CD4-positive, CD25-positive, alpha-beta regulatory T cell (primary cell): ENCODE measurements at regions not wholly inside any gene's neighbourhood (a gene's known extent, or its start where the extent isn't known, plus 50 kb on each side); places are given as distances from the start of the nearest gene placed in this dataset.

Source experiments
- ATAC-seq, 2 donors: fragments of 150-1000 bp; cut with Tn5 transposase; one replicate each; pipeline ENCODE4 v1.10.0; 2021; ENCODE audit warnings: low read depth in 2 of 2, moderate number of reproducible peaks in 2 of 2, moderate library complexity in 1 of 2
- DNase-seq, 3 donors: peaks; one replicate each; pipeline versions ENCODE4 v3.0.0 to v3.0.0-alpha.2; 2012 to 2022; ENCODE audit warnings: mixed read lengths in 1 of 3
- H3K27ac ChIP-seq: one replicate; pipeline ENCODE4 v1.7.0; 2013; ENCODE audit warnings: mild to moderate bottlenecking, low read length; ENCODE audit not compliant: insufficient read depth, poor library complexity, severe bottlenecking
- H3K27me3 ChIP-seq: one replicate; pipeline ENCODE4 v1.7.0; 2013; ENCODE audit warnings: low read length; ENCODE audit not compliant: control insufficient read depth, insufficient read depth
- H3K36me3 ChIP-seq: one replicate; pipeline ENCODE4 v1.7.0; 2013; ENCODE audit warnings: mild to moderate bottlenecking, low read length, moderate library complexity; ENCODE audit not compliant: control insufficient read depth, insufficient read depth
- H3K4me1 ChIP-seq: 2 replicates; pipeline ENCODE4 v1.7.0; 2013; ENCODE audit warnings: mild to moderate bottlenecking, low read length; ENCODE audit not compliant: insufficient read depth, control insufficient read depth, poor library complexity, severe bottlenecking
- H3K4me3 ChIP-seq: one replicate; pipeline ENCODE4 v1.7.0; 2013; ENCODE audit warnings: low read depth, mild to moderate bottlenecking, low read length, moderate library complexity
- H3K9me3 ChIP-seq, 2 experiments: 1 replicate in 1 of 2; 2 replicates in 1 of 2; pipeline ENCODE4 v1.7.0; 2013; ENCODE audit warnings: low read length in 2 of 2, mild to moderate bottlenecking in 1 of 2, moderate library complexity in 1 of 2; ENCODE audit not compliant: control insufficient read depth in 2 of 2
- H3K27ac Mint-ChIP-seq, 3 donors: one replicate each; pipeline ENCODE4 v1.8.0; 2020 to 2022; ENCODE audit warnings: mild to moderate bottlenecking in 3 of 3, mixed read lengths in 3 of 3, moderate library complexity in 2 of 3
- H3K27me3 Mint-ChIP-seq: one replicate; pipeline ENCODE4 v1.8.0; 2022; ENCODE audit warnings: mild to moderate bottlenecking, mixed read lengths
- H3K36me3 Mint-ChIP-seq: one replicate; pipeline ENCODE4 v1.8.0; 2020; ENCODE audit warnings: mixed read lengths
- H3K4me1 Mint-ChIP-seq, 4 donors: one replicate each; pipeline ENCODE4 v1.8.0; 2020 to 2022; ENCODE audit warnings: mixed read lengths in 4 of 4, mild to moderate bottlenecking in 1 of 4
- H3K4me3 Mint-ChIP-seq, 4 donors: one replicate each; pipeline ENCODE4 v1.8.0; 2020 to 2022; ENCODE audit warnings: mild to moderate bottlenecking in 4 of 4, mixed read lengths in 4 of 4, moderate library complexity in 3 of 4
- H3K9me3 Mint-ChIP-seq, 7 donors: one replicate each; pipeline ENCODE4 v1.8.0; 2020 to 2022; ENCODE audit warnings: mixed read lengths in 7 of 7, mild to moderate bottlenecking in 3 of 7, moderate library complexity in 2 of 7

DNA sequence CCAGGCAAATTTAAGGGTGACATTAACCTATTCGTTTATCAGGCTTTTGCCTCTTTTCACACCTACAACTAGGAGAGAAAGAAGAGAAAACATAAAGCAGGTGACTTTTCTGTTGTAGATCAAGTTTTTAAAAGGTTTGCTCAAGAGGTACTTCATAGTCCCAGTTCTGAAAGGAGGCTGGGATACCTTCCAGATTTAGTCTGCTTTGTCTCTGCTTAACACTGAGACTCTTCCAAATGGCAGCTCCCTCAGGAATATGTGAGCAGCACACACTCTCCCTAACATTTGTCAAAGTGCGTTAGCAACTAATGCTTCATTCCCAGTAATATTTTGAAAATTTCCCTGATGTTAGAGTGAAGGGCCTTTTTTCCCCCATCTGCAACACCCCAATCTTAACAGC lies 133.7 kb upstream of the RASSF8 start:
- DNase-seq (no peak), ATAC-seq (no peak)
- H3K27ac Mint-ChIP-seq = no peak overlapping the region
- Histone ChIP-seq H3K9me3 (no peaks in the 10 kb centered on the region), H3K4me3 (no peak overlapping the region), H3K27me3 (no peaks in the 10 kb centered on the region), H3K4me1 (no peaks in the 10 kb centered on the region), H3K36me3 (no peaks in the 10 kb centered on the region), H3K27ac (no peak overlapping the region)
- H3K4me3 Mint-ChIP-seq = no peak overlapping the region
- peaks cover 0 to 2% (median 0%) of the 10 kb centered on the region in 7 donors for H3K9me3 Mint-ChIP-seq
- H3K27me3 Mint-ChIP-seq = peaks cover 6% of the 10 kb centered on the region
- no peaks in the 10 kb centered on the region for H3K36me3 Mint-ChIP-seq
- H3K4me1 Mint-ChIP-seq = no peaks in the 10 kb centered on the region

DNA sequence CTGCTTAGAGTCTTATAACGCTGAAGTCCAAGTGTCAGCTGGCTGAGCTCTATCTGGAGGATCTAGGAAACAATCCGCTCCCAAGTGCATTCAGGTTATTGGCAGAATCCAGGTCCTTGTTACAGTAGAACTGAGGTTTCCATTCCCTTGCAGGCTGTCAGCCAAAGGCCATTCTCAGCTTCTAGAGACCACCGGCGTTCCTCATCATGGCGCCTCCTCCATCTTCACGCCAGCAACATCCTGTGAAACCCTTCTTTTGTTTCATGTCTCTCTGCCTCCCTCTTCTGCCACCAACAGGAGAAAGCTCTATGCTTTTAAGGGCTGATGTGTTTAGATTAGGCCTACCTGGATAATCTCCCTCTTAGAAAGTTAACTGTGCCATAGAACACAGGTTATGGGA lies 133.0 kb upstream of the RASSF8 start:
- no peak for ATAC-seq
- Histone ChIP-seq H3K4me1 (no peaks in the 10 kb centered on the region), H3K9me3 (no peaks in the 10 kb centered on the region), H3K36me3 (no peaks in the 10 kb centered on the region), H3K27ac (no peak overlapping the region), H3K4me3 (no peak overlapping the region), H3K27me3 (no peaks in the 10 kb centered on the region)
- Mint-ChIP-seq H3K27me3 (peaks cover 4% of the 10 kb centered on the region), H3K4me1 (no peaks in the 10 kb centered on the region), H3K9me3 (peaks cover 0 to 2% (median 0%) of the 10 kb centered on the region in 7 donors), H3K36me3 (no peaks in the 10 kb centered on the region), H3K4me3 (no peak overlapping the region), H3K27ac (no peak overlapping the region)
- DNase-seq = no peak

DNA sequence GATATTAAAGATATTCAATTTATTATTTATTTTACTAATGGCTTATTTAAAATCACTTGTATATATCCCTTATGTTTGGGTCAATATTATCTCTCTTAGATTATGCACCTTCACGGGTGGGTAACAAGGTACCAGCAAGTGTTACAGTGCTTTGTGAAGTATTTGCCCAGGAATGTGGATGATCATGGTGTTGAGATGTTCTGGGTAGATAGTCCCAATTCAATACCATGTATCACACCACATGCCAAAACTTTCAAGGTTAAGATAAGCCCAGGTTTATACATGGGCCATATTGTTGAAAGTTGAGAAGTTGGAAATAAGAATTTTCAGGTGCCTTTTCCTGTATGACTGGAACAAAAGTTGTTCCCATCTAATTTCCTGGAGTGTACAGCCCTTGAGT lies 131.3 kb upstream of the RASSF8 start:
- Mint-ChIP-seq H3K36me3 (no peaks in the 10 kb centered on the region), H3K9me3 (peaks cover 0 to 2% (median 0%) of the 10 kb centered on the region in 7 donors)

GRCh38 chr12:25827747-25828146 lies 130.7 kb upstream of the RASSF8 start:
- DNase-seq (no peak), ATAC-seq (no peak)
- H3K36me3 ChIP-seq = no peaks in the 10 kb centered on the region
- H3K27me3 ChIP-seq = no peaks in the 10 kb centered on the region
- Mint-ChIP-seq H3K4me3 (no peak overlapping the region), H3K9me3 (peaks cover 0 to 2% (median 0%) of the 10 kb centered on the region in 7 donors), H3K4me1 (no peaks in the 10 kb centered on the region), H3K36me3 (no peaks in the 10 kb centered on the region), H3K27me3 (peaks cover 4% of the 10 kb centered on the region), H3K27ac (no peak overlapping the region)
- no peak overlapping the region for H3K27ac ChIP-seq
- no peak overlapping the region for H3K4me3 ChIP-seq
- H3K4me1 ChIP-seq = no peaks in the 10 kb centered on the region
- no peaks in the 10 kb centered on the region for H3K9me3 ChIP-seq

More for the DNA sequence above, 131.3 kb upstream of the RASSF8 start:
- ATAC-seq = no peak
- Histone ChIP-seq H3K4me3 (no peak overlapping the region), H3K9me3 (no peaks in the 10 kb centered on the region), H3K4me1 (no peaks in the 10 kb centered on the region), H3K27ac (no peak overlapping the region), H3K27me3 (no peaks in the 10 kb centered on the region), H3K36me3 (no peaks in the 10 kb centered on the region)
- no peak overlapping the region for H3K27ac Mint-ChIP-seq
- no peak for DNase-seq
- no peaks in the 10 kb centered on the region for H3K4me1 Mint-ChIP-seq
- peaks cover 4% of the 10 kb centered on the region for H3K27me3 Mint-ChIP-seq
- no peak overlapping the region for H3K4me3 Mint-ChIP-seq

- H3K4me1 Mint-ChIP-seq = no peaks in the 10 kb centered on the region
- H3K36me3 Mint-ChIP-seq = no peaks in the 10 kb centered on the region
- H3K4me3 ChIP-seq = no peak overlapping the region
- H3K36me3 ChIP-seq = no peaks in the 10 kb centered on the region
- DNase-seq (no peak), ATAC-seq (no peak)
- peaks cover 0 to 2% (median 0%) of the 10 kb centered on the region in 7 donors for H3K9me3 Mint-ChIP-seq
- no peak overlapping the region for H3K4me3 Mint-ChIP-seq
- H3K27ac Mint-ChIP-seq = no peak overlapping the region
- H3K27me3 ChIP-seq = no peaks in the 10 kb centered on the region
- peaks cover 4% of the 10 kb centered on the region for H3K27me3 Mint-ChIP-seq
- H3K4me1 ChIP-seq = no peaks in the 10 kb centered on the region
- no peak overlapping the region for H3K27ac ChIP-seq
- H3K9me3 ChIP-seq = no peaks in the 10 kb centered on the region
Measured at GRCh38 chr12:25828188-25828587, 130.3 kb upstream of the RASSF8 start.

- Histone ChIP-seq H3K27me3 (no peaks in the 10 kb centered on the region), H3K27ac (no peak overlapping the region), H3K9me3 (no peaks in the 10 kb centered on the region), H3K4me1 (no peaks in the 10 kb centered on the region), H3K36me3 (no peaks in the 10 kb centered on the region), H3K4me3 (no peak overlapping the region)
- Mint-ChIP-seq H3K36me3 (no peaks in the 10 kb centered on the region), H3K9me3 (peaks cover 0 to 4% (median 0%) of the 10 kb centered on the region in 7 donors), H3K4me1 (no peaks in the 10 kb centered on the region), H3K4me3 (no peak overlapping the region), H3K27ac (no peak overlapping the region), H3K27me3 (peaks cover 4% of the 10 kb centered on the region)
- ATAC-seq (no peak), DNase-seq (no peak)
Measured at GRCh38 chr12:25829192-25829591, 129.3 kb upstream of the RASSF8 start.

- H3K4me3 ChIP-seq = no peak overlapping the region
- H3K4me1 ChIP-seq = no peaks in the 10 kb centered on the region
- ATAC-seq = no peak
- no peak overlapping the region for H3K4me3 Mint-ChIP-seq
- H3K9me3 ChIP-seq = no peaks in the 10 kb centered on the region
- H3K27ac Mint-ChIP-seq = no peak overlapping the region
- no peaks in the 10 kb centered on the region for H3K36me3 ChIP-seq
- peaks cover 0 to 4% (median 0%) of the 10 kb centered on the region in 7 donors for H3K9me3 Mint-ChIP-seq
- H3K36me3 Mint-ChIP-seq = no peaks in the 10 kb centered on the region
- no peak for DNase-seq
- no peaks in the 10 kb centered on the region for H3K4me1 Mint-ChIP-seq
- no peaks in the 10 kb centered on the region for H3K27me3 ChIP-seq
- peaks cover 4% of the 10 kb centered on the region for H3K27me3 Mint-ChIP-seq
- H3K27ac ChIP-seq = no peak overlapping the region
Measured at GRCh38 chr12:25830456-25830855, 128.0 kb upstream of the RASSF8 start.

DNA sequence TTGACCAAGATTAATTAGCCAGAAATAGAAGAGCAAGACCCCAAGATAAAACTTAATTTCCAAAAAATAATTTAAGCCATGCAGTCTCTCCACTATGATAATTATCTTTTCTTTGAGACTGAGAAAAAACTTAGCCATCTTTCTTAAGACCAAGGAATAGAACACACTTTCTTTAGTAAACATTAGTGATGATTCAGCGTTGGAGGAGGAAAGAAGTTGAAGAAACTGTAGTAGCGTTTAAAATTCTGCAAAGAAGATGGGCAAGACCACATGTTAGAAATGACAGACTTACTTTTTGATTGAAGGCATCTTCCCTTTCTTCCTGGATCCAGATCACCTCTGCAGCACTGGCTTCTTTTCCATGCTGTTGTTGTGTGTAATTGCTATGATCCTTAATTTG lies 124.8 kb upstream of the RASSF8 start:
- H3K9me3 Mint-ChIP-seq = peaks cover 0 to 4% (median 0%) of the 10 kb centered on the region in 7 donors
- H3K4me3 Mint-ChIP-seq = no peak overlapping the region
- H3K4me1 Mint-ChIP-seq = no peaks in the 10 kb centered on the region
- no peak overlapping the region for H3K27ac ChIP-seq
- ATAC-seq (no peak), DNase-seq (no peak)
- H3K27me3 Mint-ChIP-seq = peaks cover 4% of the 10 kb centered on the region
- H3K4me1 ChIP-seq = no peaks in the 10 kb centered on the region
- H3K9me3 ChIP-seq = no peaks in the 10 kb centered on the region
- no peaks in the 10 kb centered on the region for H3K27me3 ChIP-seq
- no peak overlapping the region for H3K27ac Mint-ChIP-seq
- H3K36me3 Mint-ChIP-seq = no peaks in the 10 kb centered on the region
- H3K36me3 ChIP-seq = no peaks in the 10 kb centered on the region
- H3K4me3 ChIP-seq = no peak overlapping the region
